CD4-positive, alpha-beta T cell (primary cell): ENCODE measurements at regions not wholly inside any gene's neighbourhood (a gene's known extent, or its start where the extent isn't known, plus 50 kb on each side); places are given as distances from the start of the nearest gene placed in this dataset.
A peak's percentile ranks its signal among the peaks of the same experiment; 100 is the strongest.

Experiments
- ATAC-seq: fragments of 200-7000 bp; cut with Tn5 transposase; one replicate; pipeline ENCODE4 v1.10.0; 2022; ENCODE audit warnings: mild to moderate bottlenecking; ENCODE audit not compliant: poor library complexity
- CTCF ChIA-PET: fragments of 350-600 bp; sonication (Branson Sonifier 250); formaldehyde crosslinking; loops from one replicate; lab custom pipeline; 2021; ENCODE audit warnings: antibody characterized with exemption, inconsistent platforms; lab: Charles Lee
- POLR2A ChIA-PET: fragments of 350-600 bp; sonication (Branson Sonifier 250); formaldehyde crosslinking; loops from one replicate; lab custom pipeline; 2021; ENCODE audit warnings: antibody characterized with exemption, inconsistent platforms; lab: Charles Lee
- DNase-seq, 14 experiments: peaks; one replicate each; pipeline ENCODE4 v3.0.0-alpha.2; 2013 to 2020; ENCODE audit warnings: mixed read lengths in 2 of 14
- H3K27ac ChIP-seq, 2 donors: one replicate each; pipeline versions ENCODE4 v1.5.1 to v1.7.0; 2013; ENCODE audit warnings: low read length in 2 of 2, low read depth in 1 of 2, mild to moderate bottlenecking in 1 of 2
- H3K27me3 ChIP-seq, 2 experiments: 1 replicate in 1 of 2; 2 replicates in 1 of 2; pipeline versions ENCODE4 v1.6.1 to v1.7.0; 2013; ENCODE audit warnings: low read length in 2 of 2, control low read depth in 1 of 2, mild to moderate bottlenecking in 1 of 2, moderate library complexity in 1 of 2; ENCODE audit not compliant: insufficient read depth in 2 of 2, control insufficient read depth in 1 of 2
- H3K36me3 ChIP-seq: one replicate; pipeline ENCODE4 v1.6.1; 2013; ENCODE audit warnings: low read length, control low read depth; ENCODE audit not compliant: insufficient read depth
- H3K4me1 ChIP-seq: one replicate; pipeline ENCODE4 v1.6.1; 2013; ENCODE audit warnings: low read length, control low read depth; ENCODE audit not compliant: insufficient read depth
- H3K4me3 ChIP-seq: one replicate; pipeline ENCODE4 v1.5.1; 2013; ENCODE audit warnings: mild to moderate bottlenecking, low read length, moderate library complexity
- H3K9me3 ChIP-seq, 2 experiments: 1 replicate in 1 of 2; 2 replicates in 1 of 2; pipeline versions ENCODE4 v1.6.1 to v1.7.0; 2013; ENCODE audit warnings: low read length in 2 of 2, mild to moderate bottlenecking in 2 of 2, control low read depth in 1 of 2, moderate library complexity in 1 of 2; ENCODE audit not compliant: control insufficient read depth in 1 of 2, insufficient read depth in 1 of 2
- H3K27ac Mint-ChIP-seq: one replicate; pipeline ENCODE4 v1.8.0; 2020; ENCODE audit warnings: mixed read lengths
- H3K27me3 Mint-ChIP-seq: one replicate; pipeline ENCODE4 v1.8.0; 2021; ENCODE audit warnings: mixed read lengths
- H3K36me3 Mint-ChIP-seq: one replicate; pipeline ENCODE4 v1.8.0; 2021; ENCODE audit warnings: low read depth, mixed read lengths
- H3K4me1 Mint-ChIP-seq: one replicate; pipeline ENCODE4 v1.8.0; 2021; ENCODE audit warnings: low read depth, mixed read lengths
- H3K4me3 Mint-ChIP-seq: one replicate; pipeline ENCODE4 v1.8.0; 2020; ENCODE audit warnings: mild to moderate bottlenecking, mixed read lengths
- H3K9me3 Mint-ChIP-seq: one replicate; pipeline ENCODE4 v1.8.0; 2020; ENCODE audit warnings: mixed read lengths
- intact Hi-C, 2 experiments: fragments of 100-400 bp; cut with DNase I in 1 of 2; cut with micrococcal nuclease in 1 of 2; formaldehyde crosslinking; loops; one replicate each; pipeline versions ENCODE4 v1.15.1 to v1.9.0; 2023 to 2025; cut with DNase I, micrococcal nuclease
- TF ChIP-seq, protein P1 (sequence below): fragments of 200-600 bp; IDR thresholded peaks from one replicate; pipeline ENCODE4 v1.8.0; 2022; ENCODE audit warnings: antibody characterized with exemption, mild to moderate bottlenecking

DNA sequence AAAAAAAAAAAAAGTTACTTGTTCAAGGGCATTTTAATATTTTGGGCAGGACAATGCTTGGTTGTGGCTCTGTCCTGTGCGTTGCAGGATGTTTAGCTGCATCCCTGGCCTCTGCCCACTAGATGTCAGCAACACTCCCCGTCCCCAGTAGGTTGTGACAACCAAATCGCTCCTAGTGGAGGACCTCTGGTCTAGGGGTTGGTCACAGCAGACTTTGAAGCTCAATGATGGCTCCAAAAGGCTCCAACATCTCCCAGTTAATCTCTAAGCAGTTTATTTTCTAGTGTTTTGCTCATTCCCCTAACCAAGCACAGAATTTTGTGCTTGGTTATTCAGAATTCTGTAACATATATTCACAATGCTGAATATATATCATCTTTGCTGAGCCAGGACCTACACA lies 67.0 kb downstream of the CHRNA1 start:
- Mint-ChIP-seq H3K27me3 (peaks cover 4% of the 10 kb centered on the region), H3K9me3 (no peaks in the 10 kb centered on the region), H3K27ac (no peak overlapping the region), H3K4me1 (no peaks in the 10 kb centered on the region), H3K4me3 (no peak overlapping the region), H3K36me3 (no peaks in the 10 kb centered on the region)
- H3K4me1 ChIP-seq: no peaks in the 10 kb centered on the region
- DNase-seq (peak; percentile 42 to 81 (median 50)), ATAC-seq (peak; percentile 89)
- H3K9me3 ChIP-seq: no peaks in the 10 kb centered on the region
- H3K36me3 ChIP-seq: no peaks in the 10 kb centered on the region
- ChIA-PET POLR2A (interaction anchor here (0.6 to 1.9 kb wide), 4 partner anchors 52 to 366 kb away, joined by 3 to 5 read pairs (median 3); no protein-coding TSS in a partner anchor), CTCF (interaction anchor here (0.7 to 2.6 kb wide), 21 partner anchors 8 to 304 kb away, joined by 3 to 28 read pairs (median 4); partner anchors contain the start of gene WIPF1)
- intact Hi-C loops: loop anchor here in 1 of 2 experiments (5.0 to 10.0 kb wide), 2 partner anchors 415 to 1398 kb away; partner anchors contain the start of genes HOXD12 and HOXD13
- no peak overlapping the region for H3K4me3 ChIP-seq
- no peak overlapping the region for H3K27ac ChIP-seq
- TF ChIP-seq, protein P1, sequence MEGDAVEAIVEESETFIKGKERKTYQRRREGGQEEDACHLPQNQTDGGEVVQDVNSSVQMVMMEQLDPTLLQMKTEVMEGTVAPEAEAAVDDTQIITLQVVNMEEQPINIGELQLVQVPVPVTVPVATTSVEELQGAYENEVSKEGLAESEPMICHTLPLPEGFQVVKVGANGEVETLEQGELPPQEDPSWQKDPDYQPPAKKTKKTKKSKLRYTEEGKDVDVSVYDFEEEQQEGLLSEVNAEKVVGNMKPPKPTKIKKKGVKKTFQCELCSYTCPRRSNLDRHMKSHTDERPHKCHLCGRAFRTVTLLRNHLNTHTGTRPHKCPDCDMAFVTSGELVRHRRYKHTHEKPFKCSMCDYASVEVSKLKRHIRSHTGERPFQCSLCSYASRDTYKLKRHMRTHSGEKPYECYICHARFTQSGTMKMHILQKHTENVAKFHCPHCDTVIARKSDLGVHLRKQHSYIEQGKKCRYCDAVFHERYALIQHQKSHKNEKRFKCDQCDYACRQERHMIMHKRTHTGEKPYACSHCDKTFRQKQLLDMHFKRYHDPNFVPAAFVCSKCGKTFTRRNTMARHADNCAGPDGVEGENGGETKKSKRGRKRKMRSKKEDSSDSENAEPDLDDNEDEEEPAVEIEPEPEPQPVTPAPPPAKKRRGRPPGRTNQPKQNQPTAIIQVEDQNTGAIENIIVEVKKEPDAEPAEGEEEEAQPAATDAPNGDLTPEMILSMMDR: peak; percentile 86
- no peaks in the 10 kb centered on the region for H3K27me3 ChIP-seq

DNA sequence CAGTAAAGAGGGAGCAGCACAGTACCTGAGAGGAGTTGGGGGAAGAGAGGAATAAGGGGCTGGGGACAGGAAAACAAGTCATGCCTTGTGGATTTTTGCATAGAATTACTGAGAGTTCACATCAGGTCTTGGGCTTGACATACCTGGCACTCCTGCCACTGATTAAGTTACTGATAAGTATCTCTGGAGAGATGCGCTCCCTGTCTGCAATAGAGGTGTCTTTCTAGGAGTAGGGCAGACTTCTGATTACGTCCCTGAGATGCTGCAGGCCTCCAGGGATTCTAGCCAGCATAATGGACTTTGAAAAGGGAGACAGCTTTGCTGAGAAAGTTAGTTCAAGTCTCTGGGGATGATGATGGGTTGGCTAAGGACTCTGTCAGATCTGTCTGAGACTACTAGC lies 69.4 kb downstream of the CHRNA1 start:
- POLR2A ChIA-PET: no interaction called here
- H3K4me3 Mint-ChIP-seq: no peak overlapping the region

DNA sequence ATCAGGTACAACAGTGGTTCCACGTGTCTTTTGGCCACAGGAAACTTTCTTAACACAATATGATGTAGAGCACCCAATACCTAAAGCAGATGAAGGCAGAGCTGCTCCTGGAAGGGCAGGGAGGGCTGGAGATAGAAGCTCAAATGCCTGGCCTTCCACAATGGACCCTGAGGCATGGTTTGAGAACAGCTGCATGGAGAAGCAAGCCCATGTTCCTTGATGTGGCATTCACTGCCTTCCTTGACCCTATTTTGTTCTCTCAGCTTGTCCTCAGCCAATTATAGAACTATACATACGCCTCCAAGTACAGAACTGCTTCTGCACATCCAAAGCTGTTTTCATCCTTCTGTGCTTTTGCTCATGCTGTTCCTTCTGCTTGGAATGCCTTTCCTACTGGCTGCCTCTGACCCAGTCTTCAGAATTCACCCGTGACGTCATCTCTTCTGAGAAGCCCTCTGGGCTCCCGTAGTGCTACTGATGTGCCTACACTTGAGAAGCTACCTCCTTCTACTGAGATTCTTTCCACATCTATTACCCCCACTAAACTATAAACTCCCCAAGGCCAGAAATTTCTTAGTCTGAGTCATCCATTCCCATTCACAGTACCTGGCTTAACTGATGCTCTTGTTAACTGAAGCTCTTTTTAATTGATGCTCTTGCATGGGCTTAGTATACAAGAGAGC lies 69.9 kb downstream of the CHRNA1 start:
- POLR2A ChIA-PET: no interaction called here
- Mint-ChIP-seq H3K9me3 (no peaks in the 10 kb centered on the region), H3K36me3 (no peaks in the 10 kb centered on the region), H3K27me3 (peaks cover 4% of the 10 kb centered on the region), H3K4me1 (no peaks in the 10 kb centered on the region), H3K4me3 (no peak overlapping the region), H3K27ac (no peak overlapping the region)
- H3K4me3 ChIP-seq: no peak overlapping the region
- H3K4me1 ChIP-seq: no peaks in the 10 kb centered on the region
- DNase-seq (no peak), ATAC-seq (no peak)
- no peak overlapping the region for H3K27ac ChIP-seq
- intact Hi-C loops: loop anchor here in 1 of 2 experiments (10.0 kb wide), 1 partner anchor 1400 kb away; the partner anchor contains the start of genes HOXD12 and HOXD13
- TF ChIP-seq, protein P1: no peak
- H3K36me3 ChIP-seq: no peaks in the 10 kb centered on the region
- no peaks in the 10 kb centered on the region for H3K9me3 ChIP-seq
- H3K27me3 ChIP-seq: no peaks in the 10 kb centered on the region
- CTCF ChIA-PET: interaction anchor here (1.5 to 1.9 kb wide), 2 partner anchors 116 to 120 kb away, joined by 3 to 4 read pairs; no protein-coding TSS in a partner anchor

More for the DNA sequence above, 69.4 kb downstream of the CHRNA1 start:
- Mint-ChIP-seq H3K27me3 (peaks cover 4% of the 10 kb centered on the region), H3K9me3 (no peaks in the 10 kb centered on the region), H3K27ac (no peak overlapping the region), H3K4me1 (no peaks in the 10 kb centered on the region), H3K36me3 (no peaks in the 10 kb centered on the region)
- intact Hi-C loops: loop anchor here in 1 of 2 experiments (5.0 to 10.0 kb wide), 2 partner anchors 417 to 1400 kb away; partner anchors contain the start of genes HOXD12 and HOXD13
- Histone ChIP-seq H3K9me3 (no peaks in the 10 kb centered on the region), H3K27ac (no peak overlapping the region), H3K4me3 (no peak overlapping the region), H3K27me3 (no peaks in the 10 kb centered on the region), H3K36me3 (no peaks in the 10 kb centered on the region), H3K4me1 (no peaks in the 10 kb centered on the region)
- TF ChIP-seq, protein P1: no peak
- ATAC-seq: no peak
- CTCF ChIA-PET: interaction anchor here (1.5 to 1.9 kb wide), 2 partner anchors 117 to 120 kb away, joined by 3 to 4 read pairs; no protein-coding TSS in a partner anchor
- no peak for DNase-seq
